DND-41 (cell line): ENCODE measurements at regions not wholly inside any gene's neighbourhood (a gene's known extent, or its start where the extent isn't known, plus 50 kb on each side); places are given as distances from the start of the nearest gene placed in this dataset.

Experiments
- EZH2 ChIP-seq: IDR thresholded peaks from 3 replicates; pipeline ENCODE4 v1.6.1; 2012; ENCODE audit warnings: borderline replicate concordance, low read depth, mild to moderate bottlenecking, moderate library complexity, low read length, inconsistent platforms; ENCODE audit not compliant: severe bottlenecking
- TF ChIP-seq, protein P1 (sequence below): IDR thresholded peaks from 2 replicates; pipeline ENCODE4 v1.5.1; 2012; ENCODE audit warnings: borderline replicate concordance, low read length, moderate library complexity, mild to moderate bottlenecking; ENCODE audit not compliant: poor library complexity, severe bottlenecking; ENCODE audit errors: extremely low read depth

DNA sequence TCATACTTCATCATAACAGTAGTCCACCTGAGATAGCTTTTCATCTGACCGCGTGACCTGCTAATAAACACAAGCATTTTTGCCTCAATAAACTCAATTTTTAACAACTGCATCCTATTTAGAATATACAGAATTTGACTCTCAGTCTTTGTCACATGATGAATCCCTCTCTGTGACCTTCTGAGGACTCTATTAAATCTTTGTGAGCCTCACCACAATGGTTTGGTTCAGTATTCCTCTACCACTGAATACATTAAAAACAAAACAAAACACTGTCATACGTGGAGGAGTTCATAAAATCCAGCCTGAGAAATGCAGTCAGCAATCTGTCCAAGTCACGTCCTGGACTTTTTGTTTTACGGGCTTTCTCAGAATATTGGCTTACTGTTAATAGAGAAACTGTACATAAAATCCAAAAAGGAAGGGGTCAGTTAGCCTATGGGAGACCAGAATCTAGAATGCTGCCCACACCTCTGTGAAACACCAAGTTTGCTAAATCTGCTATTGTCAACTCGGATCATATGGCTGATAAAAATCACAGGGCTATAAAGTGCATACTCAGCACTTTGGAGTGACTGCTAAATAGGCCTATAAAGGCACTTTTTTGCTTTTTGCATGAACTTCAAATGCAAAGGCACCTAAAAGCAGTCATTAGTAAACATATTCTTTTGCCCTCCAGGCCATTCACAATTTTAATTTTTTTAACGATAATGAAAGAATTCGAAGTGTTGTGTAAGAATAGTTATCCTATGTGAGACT is 190.3 kb upstream of the HDDC2 start:
- TF ChIP-seq, protein P1, sequence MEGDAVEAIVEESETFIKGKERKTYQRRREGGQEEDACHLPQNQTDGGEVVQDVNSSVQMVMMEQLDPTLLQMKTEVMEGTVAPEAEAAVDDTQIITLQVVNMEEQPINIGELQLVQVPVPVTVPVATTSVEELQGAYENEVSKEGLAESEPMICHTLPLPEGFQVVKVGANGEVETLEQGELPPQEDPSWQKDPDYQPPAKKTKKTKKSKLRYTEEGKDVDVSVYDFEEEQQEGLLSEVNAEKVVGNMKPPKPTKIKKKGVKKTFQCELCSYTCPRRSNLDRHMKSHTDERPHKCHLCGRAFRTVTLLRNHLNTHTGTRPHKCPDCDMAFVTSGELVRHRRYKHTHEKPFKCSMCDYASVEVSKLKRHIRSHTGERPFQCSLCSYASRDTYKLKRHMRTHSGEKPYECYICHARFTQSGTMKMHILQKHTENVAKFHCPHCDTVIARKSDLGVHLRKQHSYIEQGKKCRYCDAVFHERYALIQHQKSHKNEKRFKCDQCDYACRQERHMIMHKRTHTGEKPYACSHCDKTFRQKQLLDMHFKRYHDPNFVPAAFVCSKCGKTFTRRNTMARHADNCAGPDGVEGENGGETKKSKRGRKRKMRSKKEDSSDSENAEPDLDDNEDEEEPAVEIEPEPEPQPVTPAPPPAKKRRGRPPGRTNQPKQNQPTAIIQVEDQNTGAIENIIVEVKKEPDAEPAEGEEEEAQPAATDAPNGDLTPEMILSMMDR, result no peak
- no peak for TF ChIP-seq EZH2
